Fibroblast of pulmonary artery (primary cell): ENCODE measurements at regions not wholly inside any gene's neighbourhood (a gene's known extent, or its start where the extent isn't known, plus 50 kb on each side); places are given as distances from the start of the nearest gene placed in this dataset.

Experiments
- DNase-seq: peaks from one replicate; pipeline ENCODE4 v3.0.0-alpha.2; 2010; ENCODE audit warnings: low read depth
- H3K4me3 ChIP-seq: replicated peaks from 2 replicates; pipeline ENCODE4 v1.5.1; 2011; ENCODE audit warnings: low read depth, mild to moderate bottlenecking, control low read depth, low read length, moderate library complexity
- CTCF ChIP-seq: IDR thresholded peaks from 2 replicates; pipeline ENCODE4 v1.5.1; 2011; ENCODE audit warnings: mild to moderate bottlenecking, control low read depth, low read length, inconsistent platforms; ENCODE audit errors: missing control alignments

- no peak for TF ChIP-seq CTCF
- no peak overlapping the region for H3K4me3 ChIP-seq
- DNase-seq: no peak
Observed at GRCh38 chr3:115423170-115423569, 200.1 kb upstream of the GAP43 start.

GRCh38 chr3:115428841-115429240 lies 194.5 kb upstream of the GAP43 start:
- DNase-seq: no peak
- no peak for TF ChIP-seq CTCF

GRCh38 chr3:115436767-115437301 lies 186.5 kb upstream of the GAP43 start:
- no peak overlapping the region for H3K4me3 ChIP-seq
- TF ChIP-seq CTCF: peak; percentile 62
- DNase-seq: peak; percentile 97

More at GRCh38 chr3:115428841-115429240, 194.5 kb upstream of the GAP43 start:
- no peak overlapping the region for H3K4me3 ChIP-seq

- no peak overlapping the region for H3K4me3 ChIP-seq
- no peak for TF ChIP-seq CTCF
- no peak for DNase-seq
Observed at GRCh38 chr3:115438799-115439198, 184.5 kb upstream of the GAP43 start.

- TF ChIP-seq CTCF: no peak
- no peak overlapping the region for H3K4me3 ChIP-seq
Observed at GRCh38 chr3:115445559-115445958, 177.8 kb upstream of the GAP43 start.

GRCh38 chr3:115448851-115449250 lies 174.5 kb upstream of the GAP43 start:
- no peak overlapping the region for H3K4me3 ChIP-seq
- no peak for TF ChIP-seq CTCF
- DNase-seq: peak; percentile 53

More at GRCh38 chr3:115445559-115445958, 177.8 kb upstream of the GAP43 start:
- no peak for DNase-seq

GRCh38 chr3:115450036-115450435 lies 173.3 kb upstream of the GAP43 start:
- no peak for TF ChIP-seq CTCF
- no peak overlapping the region for H3K4me3 ChIP-seq
- no peak for DNase-seq
